HEK293 (cell line): ENCODE measurements at regions not wholly inside any gene's neighbourhood (a gene's known extent, or its start where the extent isn't known, plus 50 kb on each side); places are given as distances from the start of the nearest gene placed in this dataset.

Experiments
- CTCF ChIA-PET: fragments of 350-600 bp; formaldehyde crosslinking; extraction: SDS; loops from one replicate; lab custom pipeline; 2021; ENCODE audit warnings: antibody characterized with exemption; lab: Yijun Ruan, JAX
- POLR2A ChIA-PET: fragments of 300-600 bp; formaldehyde crosslinking; extraction: SDS; loops from one replicate; lab custom pipeline; 2020; ENCODE audit warnings: antibody characterized with exemption, inconsistent platforms; lab: Yijun Ruan, JAX
- H3K27ac ChIP-seq: fragments of 200-500 bp; sonication (Bioruptor generic); 2 replicates; pipeline ENCODE4 v1.5.1; 2014; ENCODE audit warnings: low read depth, low read length, control low read depth, inconsistent platforms; ENCODE audit errors: extremely low read depth
- H3K36me3 ChIP-seq, 2 experiments: fragments of 200-500 bp in 1 of 2; sonication (Bioruptor generic) in 1 of 2; 1 replicate in 1 of 2; 2 replicates in 1 of 2; pipeline ENCODE4 v1.5.1; 2014 to 2017; ENCODE audit warnings: inconsistent platforms in 2 of 2, low read length in 2 of 2; ENCODE audit not compliant: control insufficient read depth in 2 of 2, insufficient read depth in 1 of 2
- H3K4me1 ChIP-seq: fragments of 200-500 bp; sonication (Bioruptor generic); 2 replicates; pipeline ENCODE4 v1.5.1; 2014; ENCODE audit warnings: mild to moderate bottlenecking, low read length, inconsistent platforms; ENCODE audit not compliant: control insufficient read depth, insufficient read depth
- H3K4me3 ChIP-seq: 2 replicates; pipeline ENCODE4 v1.5.1; 2011; ENCODE audit warnings: low read depth, mild to moderate bottlenecking, control low read depth, low read length, moderate library complexity
- H3K9me3 ChIP-seq: fragments of 200-500 bp; sonication (Bioruptor generic); 2 replicates; pipeline ENCODE4 v1.5.1; 2014; ENCODE audit warnings: low read depth, low read length, inconsistent platforms; ENCODE audit not compliant: control insufficient read depth, insufficient read depth
- BCL11A ChIP-seq: fragments of 450-650 bp; formaldehyde crosslinking; IDR thresholded peaks from 2 replicates; pipeline ENCODE4 v1.5.1; 2016; ENCODE audit warnings: low read depth, missing biosample characterization, missing genetic modification characterization
- KLF17 ChIP-seq: fragments of 450-650 bp; formaldehyde crosslinking; IDR thresholded peaks from 2 replicates; pipeline ENCODE4 v1.5.1; 2016; ENCODE audit warnings: missing biosample characterization, missing genetic modification characterization
- ZEB2 ChIP-seq: fragments of 450-650 bp; formaldehyde crosslinking; IDR thresholded peaks from 2 replicates; pipeline ENCODE4 v1.5.1; 2016; ENCODE audit warnings: missing biosample characterization, missing genetic modification characterization
- ZNF157 ChIP-seq: fragments of 450-650 bp; formaldehyde crosslinking; IDR thresholded peaks from 2 replicates; pipeline ENCODE4 v1.5.1; 2016; ENCODE audit warnings: missing biosample characterization, missing genetic modification characterization
- ZNF174 ChIP-seq: fragments of 450-650 bp; formaldehyde crosslinking; IDR thresholded peaks from 2 replicates; pipeline ENCODE4 v1.5.0; 2017; ENCODE audit warnings: missing biosample characterization, mild to moderate bottlenecking, missing genetic modification characterization
- ZNF2 ChIP-seq: fragments of 450-650 bp; formaldehyde crosslinking; IDR thresholded peaks from 2 replicates; pipeline ENCODE4 v1.5.1; 2016; ENCODE audit warnings: missing biosample characterization, missing genetic modification characterization
- ZNF26 ChIP-seq: fragments of 450-650 bp; formaldehyde crosslinking; IDR thresholded peaks from 2 replicates; pipeline ENCODE4 v1.5.1; 2016; ENCODE audit warnings: missing biosample characterization, missing genetic modification characterization
- ZNF394 ChIP-seq: fragments of 450-650 bp; formaldehyde crosslinking; IDR thresholded peaks from 2 replicates; pipeline ENCODE4 v1.5.1; 2016; ENCODE audit warnings: missing biosample characterization, missing genetic modification characterization, mild to moderate bottlenecking, moderate library complexity, borderline replicate concordance
- ZNF426 ChIP-seq: fragments of 450-650 bp; formaldehyde crosslinking; IDR thresholded peaks from 2 replicates; pipeline ENCODE4 v1.5.1; 2017; ENCODE audit warnings: missing biosample characterization, missing genetic modification characterization, mild to moderate bottlenecking, inconsistent platforms, moderate library complexity
- ZNF449 ChIP-seq: fragments of 450-650 bp; formaldehyde crosslinking; IDR thresholded peaks from 2 replicates; pipeline ENCODE4 v1.5.1; 2017; ENCODE audit warnings: missing biosample characterization, mild to moderate bottlenecking, missing genetic modification characterization, moderate library complexity
- ZNF518A ChIP-seq: fragments of 450-650 bp; formaldehyde crosslinking; conservative IDR thresholded peaks from 2 replicates; pipeline ENCODE4 v1.5.1; 2016; ENCODE audit warnings: low read depth, missing biosample characterization, missing genetic modification characterization
- ZNF561 ChIP-seq: fragments of 450-650 bp; IDR thresholded peaks from 2 replicates; pipeline ENCODE4 v1.5.1; 2018; ENCODE audit warnings: missing biosample characterization, missing genetic modification characterization, borderline replicate concordance
- ZNF747 ChIP-seq: fragments of 450-650 bp; formaldehyde crosslinking; IDR thresholded peaks from 2 replicates; pipeline ENCODE4 v1.5.1; 2016; ENCODE audit warnings: missing biosample characterization, missing genetic modification characterization
- TF ChIP-seq, protein P1 (sequence below): fragments of 450-650 bp; formaldehyde crosslinking; IDR thresholded peaks from 2 replicates; pipeline ENCODE4 v1.5.1; 2016; ENCODE audit warnings: missing biosample characterization, missing genetic modification characterization, low read depth
- TF ChIP-seq, protein P2 (sequence below): fragments of 450-650 bp; formaldehyde crosslinking; IDR thresholded peaks from 2 replicates; pipeline ENCODE4 v1.5.1; 2017; ENCODE audit warnings: missing biosample characterization, missing genetic modification characterization

GRCh38 chr2:3000968-3001367 lies 376.6 kb downstream of the EIPR1 start:
- CTCF ChIA-PET, result interaction anchor here (0.7 kb wide), 1 partner anchor 254 kb away, joined by 3 read pairs; no protein-coding TSS in a partner anchor

GRCh38 chr2:3000125-3000524 lies 377.5 kb downstream of the EIPR1 start:
- Histone ChIP-seq H3K36me3 (no peaks in the 10 kb centered on the region), H3K9me3 (no peaks in the 10 kb centered on the region), H3K27ac (no peak overlapping the region), H3K4me1 (no peaks in the 10 kb centered on the region), H3K4me3 (no peak overlapping the region)
- no peak for TF ChIP-seq ZNF26 (tag by site-specific recombination)
- no peak for TF ChIP-seq ZNF518A
- no peak for TF ChIP-seq ZNF561 (tag by site-specific recombination)
- no peak for TF ChIP-seq ZNF2 (tag by site-specific recombination)
- TF ChIP-seq, protein P1, sequence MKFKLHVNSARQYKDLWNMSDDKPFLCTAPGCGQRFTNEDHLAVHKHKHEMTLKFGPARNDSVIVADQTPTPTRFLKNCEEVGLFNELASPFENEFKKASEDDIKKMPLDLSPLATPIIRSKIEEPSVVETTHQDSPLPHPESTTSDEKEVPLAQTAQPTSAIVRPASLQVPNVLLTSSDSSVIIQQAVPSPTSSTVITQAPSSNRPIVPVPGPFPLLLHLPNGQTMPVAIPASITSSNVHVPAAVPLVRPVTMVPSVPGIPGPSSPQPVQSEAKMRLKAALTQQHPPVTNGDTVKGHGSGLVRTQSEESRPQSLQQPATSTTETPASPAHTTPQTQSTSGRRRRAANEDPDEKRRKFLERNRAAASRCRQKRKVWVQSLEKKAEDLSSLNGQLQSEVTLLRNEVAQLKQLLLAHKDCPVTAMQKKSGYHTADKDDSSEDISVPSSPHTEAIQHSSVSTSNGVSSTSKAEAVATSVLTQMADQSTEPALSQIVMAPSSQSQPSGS (tag by site-specific recombination), result no peak
- no peak for TF ChIP-seq ZNF157 (tag by site-specific recombination)
- TF ChIP-seq BCL11A (tag by site-specific recombination), result no peak
- no peak for TF ChIP-seq ZEB2 (tag by site-specific recombination)
- TF ChIP-seq ZNF174, result no peak
- no peak for TF ChIP-seq ZNF747 (tag by site-specific recombination)
- TF ChIP-seq ZNF394 (tag by site-specific recombination), result no peak
- no peak for TF ChIP-seq ZNF449 (tag by site-specific recombination)
- CTCF ChIA-PET, result no interaction called here
- POLR2A ChIA-PET, result no interaction called here

More at GRCh38 chr2:3000968-3001367, 376.6 kb downstream of the EIPR1 start:
- POLR2A ChIA-PET, result no interaction called here
- H3K36me3 ChIP-seq, result no peaks in the 10 kb centered on the region
- no peak overlapping the region for H3K4me3 ChIP-seq
- no peaks in the 10 kb centered on the region for H3K4me1 ChIP-seq
- H3K27ac ChIP-seq, result no peak overlapping the region
- TF ChIP-seq, protein P2, sequence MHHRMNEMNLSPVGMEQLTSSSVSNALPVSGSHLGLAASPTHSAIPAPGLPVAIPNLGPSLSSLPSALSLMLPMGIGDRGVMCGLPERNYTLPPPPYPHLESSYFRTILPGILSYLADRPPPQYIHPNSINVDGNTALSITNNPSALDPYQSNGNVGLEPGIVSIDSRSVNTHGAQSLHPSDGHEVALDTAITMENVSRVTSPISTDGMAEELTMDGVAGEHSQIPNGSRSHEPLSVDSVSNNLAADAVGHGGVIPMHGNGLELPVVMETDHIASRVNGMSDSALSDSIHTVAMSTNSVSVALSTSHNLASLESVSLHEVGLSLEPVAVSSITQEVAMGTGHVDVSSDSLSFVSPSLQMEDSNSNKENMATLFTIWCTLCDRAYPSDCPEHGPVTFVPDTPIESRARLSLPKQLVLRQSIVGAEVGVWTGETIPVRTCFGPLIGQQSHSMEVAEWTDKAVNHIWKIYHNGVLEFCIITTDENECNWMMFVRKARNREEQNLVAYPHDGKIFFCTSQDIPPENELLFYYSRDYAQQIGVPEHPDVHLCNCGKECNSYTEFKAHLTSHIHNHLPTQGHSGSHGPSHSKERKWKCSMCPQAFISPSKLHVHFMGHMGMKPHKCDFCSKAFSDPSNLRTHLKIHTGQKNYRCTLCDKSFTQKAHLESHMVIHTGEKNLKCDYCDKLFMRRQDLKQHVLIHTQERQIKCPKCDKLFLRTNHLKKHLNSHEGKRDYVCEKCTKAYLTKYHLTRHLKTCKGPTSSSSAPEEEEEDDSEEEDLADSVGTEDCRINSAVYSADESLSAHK (tag by site-specific recombination), result no peak
- no peak for TF ChIP-seq KLF17
- no peak for TF ChIP-seq ZNF426 (tag by site-specific recombination)
- no peaks in the 10 kb centered on the region for H3K9me3 ChIP-seq
